Iris pigment epithelial cell (primary cell): ENCODE measurements at regions not wholly inside any gene's neighbourhood (a gene's known extent, or its start where the extent isn't known, plus 50 kb on each side); places are given as distances from the start of the nearest gene placed in this dataset.

ENCODE experiments used
- DNase-seq: peaks from one replicate; pipeline ENCODE4 v3.0.0-alpha.2; 2011; ENCODE audit warnings: low read depth

- DNase-seq, result no peak
These were observed 343.7 kb downstream of the PDHA2 start for GRCh38 chr4:96183611-96184010.

- DNase-seq, result no peak
These were observed 346.7 kb downstream of the PDHA2 start for GRCh38 chr4:96186593-96186992.

- no peak for DNase-seq
These were observed 349.9 kb downstream of the PDHA2 start for GRCh38 chr4:96189761-96190160.

GRCh38 chr4:96193061-96193460, 353.2 kb downstream of the PDHA2 start:
- no peak for DNase-seq

GRCh38 chr4:96194993-96195392, 355.1 kb downstream of the PDHA2 start:
- DNase-seq, result no peak

- no peak for DNase-seq
These were observed 365.4 kb downstream of the PDHA2 start for GRCh38 chr4:96205143-96205936.

- no peak for DNase-seq
These were observed 387.6 kb downstream of the PDHA2 start for GRCh38 chr4:96227515-96227914.

- DNase-seq, result no peak
These were observed 388.6 kb downstream of the PDHA2 start for GRCh38 chr4:96228463-96228862.

- DNase-seq, result no peak
These were observed 400.1 kb downstream of the PDHA2 start for GRCh38 chr4:96240041-96240440.

GRCh38 chr4:96241819-96242218, 401.9 kb downstream of the PDHA2 start:
- DNase-seq, result no peak

- DNase-seq, result no peak
These were observed 407.2 kb downstream of the PDHA2 start for GRCh38 chr4:96247096-96247495.

- no peak for DNase-seq
These were observed 408.3 kb downstream of the PDHA2 start for GRCh38 chr4:96248225-96248624.

GRCh38 chr4:96260064-96260682, 420.3 kb downstream of the PDHA2 start:
- DNase-seq, result peak; percentile 2

GRCh38 chr4:96262057-96262456, 422.2 kb downstream of the PDHA2 start:
- DNase-seq, result no peak

- DNase-seq, result no peak
These were observed 423.4 kb downstream of the PDHA2 start for GRCh38 chr4:96263291-96263690.

- DNase-seq, result no peak
These were observed 425.1 kb downstream of the PDHA2 start for GRCh38 chr4:96264941-96265463.

- DNase-seq, result no peak
These were observed 453.9 kb downstream of the PDHA2 start for GRCh38 chr4:96293806-96294205.

GRCh38 chr4:96295143-96295741, 455.3 kb downstream of the PDHA2 start:
- DNase-seq, result no peak

- DNase-seq, result no peak
These were observed 461.8 kb downstream of the PDHA2 start for GRCh38 chr4:96301715-96302114.

- DNase-seq, result no peak
These were observed 465.1 kb downstream of the PDHA2 start for GRCh38 chr4:96305030-96305429.

GRCh38 chr4:96312046-96312685, 472.3 kb downstream of the PDHA2 start:
- DNase-seq, result no peak

- peak; percentile 1 for DNase-seq
These were observed 475.9 kb downstream of the PDHA2 start for GRCh38 chr4:96315815-96316214.

- DNase-seq, result no peak
These were observed 476.9 kb downstream of the PDHA2 start for GRCh38 chr4:96316776-96317175.
